Esophagus (tissue), 2 donors: ENCODE measurements at regions not wholly inside any gene's neighbourhood (a gene's known extent, or its start where the extent isn't known, plus 50 kb on each side); places are given as distances from the start of the nearest gene placed in this dataset.

Experiments
- H3K27ac ChIP-seq, 2 donors: one replicate each; pipeline ENCODE4 v1.5.1; 2013; ENCODE audit warnings: low read depth in 2 of 2, mild to moderate bottlenecking in 2 of 2, inconsistent platforms in 1 of 2, low read length in 1 of 2, moderate library complexity in 1 of 2
- H3K27me3 ChIP-seq, 2 donors: one replicate each; pipeline ENCODE4 v1.6.1; 2013; ENCODE audit warnings: low read length in 2 of 2, control low read depth in 1 of 2, mild to moderate bottlenecking in 1 of 2; ENCODE audit not compliant: insufficient read depth in 2 of 2, control insufficient read depth in 1 of 2
- H3K36me3 ChIP-seq, 2 donors: one replicate each; pipeline ENCODE4 v1.6.1; 2013; ENCODE audit warnings: low read length in 1 of 2; ENCODE audit not compliant: control insufficient read depth in 2 of 2, insufficient read depth in 2 of 2
- H3K4me1 ChIP-seq, 2 donors: one replicate each; pipeline ENCODE4 v1.6.1; 2013; ENCODE audit warnings: low read length in 1 of 2; ENCODE audit not compliant: control insufficient read depth in 2 of 2, insufficient read depth in 2 of 2
- H3K4me3 ChIP-seq, 2 donors: one replicate each; pipeline ENCODE4 v1.5.1; 2013; ENCODE audit warnings: low read length in 2 of 2, mild to moderate bottlenecking in 2 of 2, low read depth in 1 of 2, moderate library complexity in 1 of 2
- H3K9me3 ChIP-seq, 2 donors: one replicate each; pipeline ENCODE4 v1.6.1; 2013; ENCODE audit warnings: mild to moderate bottlenecking in 2 of 2, low read depth in 1 of 2, low read length in 1 of 2, moderate library complexity in 1 of 2; ENCODE audit not compliant: control insufficient read depth in 2 of 2, insufficient read depth in 1 of 2
- WGBS, 2 donors: extraction: QIAGEN DNeasy Blood & Tissue Kit; methylation state at CpG; one replicate each; pipeline ENCODE4 v1.1.7; 2013; 5-methylcytosine and 5-hydroxymethylcytosine counted together
- donor health status: healthy with polysubstance abuse.
- donor health status: Bipolar disorder and iron deficiency.

DNA sequence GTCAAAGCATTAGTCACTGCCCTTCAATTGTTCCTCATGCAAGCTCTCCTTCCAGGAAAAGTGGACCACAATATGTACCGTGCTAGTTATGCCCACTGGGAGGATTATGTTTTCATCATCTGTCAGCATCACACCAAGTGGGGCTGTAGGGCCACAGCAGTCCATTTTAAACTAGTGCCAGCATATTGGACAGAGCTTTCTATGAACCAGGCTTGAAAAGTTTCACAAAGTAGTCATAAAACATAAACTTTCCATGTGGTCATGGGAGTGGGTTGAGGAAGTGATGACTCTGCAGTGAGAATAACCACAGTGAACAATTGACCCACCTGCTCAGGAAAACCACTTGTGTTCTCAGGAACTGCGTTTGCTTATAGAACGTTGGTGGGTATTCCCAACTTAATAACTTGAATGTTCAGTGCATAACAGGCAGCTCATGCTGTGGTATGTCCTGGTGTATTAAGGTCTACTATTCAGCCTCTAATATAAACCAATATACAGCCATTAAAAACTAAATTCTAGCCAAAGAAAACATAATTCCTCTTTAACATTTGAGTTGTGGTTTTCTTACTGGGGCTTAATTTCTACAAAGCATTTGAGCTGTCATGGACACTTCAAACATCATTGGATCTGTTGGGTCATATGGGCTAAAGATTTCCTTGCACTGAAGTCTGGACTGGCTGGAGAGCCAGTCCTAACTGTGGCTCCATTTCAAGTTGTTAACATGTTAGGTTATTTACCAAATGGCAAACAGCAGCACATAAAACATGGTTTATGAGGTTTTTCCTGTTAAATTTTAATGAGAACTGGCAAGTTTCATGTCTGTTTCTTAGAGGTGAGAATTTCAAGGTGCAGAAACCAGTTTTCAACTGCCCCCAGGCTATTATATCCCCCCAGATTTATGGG is 274.1 kb downstream of the OTOL1 start:
- H3K27ac ChIP-seq = no peak overlapping the region
- H3K36me3 ChIP-seq = no peaks in the 10 kb centered on the region
- H3K27me3 ChIP-seq = no peaks in the 10 kb centered on the region
- H3K4me1 ChIP-seq = no peaks in the 10 kb centered on the region
- peaks cover 0 to 2% of the 10 kb centered on the region in 2 donors for H3K9me3 ChIP-seq
- no peak overlapping the region for H3K4me3 ChIP-seq
- 59 to 65% methylated on average over 3 of the region's 3 CpGs for WGBS, 2 donors

DNA sequence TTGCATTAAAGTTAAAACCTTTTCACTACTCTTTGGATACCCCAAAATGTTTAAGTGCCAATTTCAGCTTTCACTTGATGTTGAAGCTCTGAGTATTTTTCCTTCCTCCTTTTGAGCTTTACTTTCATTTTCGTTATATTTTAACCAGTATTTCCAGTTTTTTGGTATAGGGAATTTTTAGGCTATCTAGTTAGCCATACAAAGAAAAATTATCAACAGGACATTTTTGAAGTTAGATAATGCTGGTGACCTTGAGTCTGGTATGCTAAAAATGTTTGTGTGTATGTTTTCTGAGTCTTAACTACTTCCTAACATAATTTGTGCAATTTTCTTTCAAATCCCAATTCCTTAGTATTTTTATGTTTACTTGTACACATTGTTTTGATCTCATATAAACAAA is 284.8 kb downstream of the OTOL1 start:
- no peaks in the 10 kb centered on the region for H3K36me3 ChIP-seq
- WGBS, 2 donors = 22 to 25% methylated on average over 1 of the region's 1 CpG

DNA sequence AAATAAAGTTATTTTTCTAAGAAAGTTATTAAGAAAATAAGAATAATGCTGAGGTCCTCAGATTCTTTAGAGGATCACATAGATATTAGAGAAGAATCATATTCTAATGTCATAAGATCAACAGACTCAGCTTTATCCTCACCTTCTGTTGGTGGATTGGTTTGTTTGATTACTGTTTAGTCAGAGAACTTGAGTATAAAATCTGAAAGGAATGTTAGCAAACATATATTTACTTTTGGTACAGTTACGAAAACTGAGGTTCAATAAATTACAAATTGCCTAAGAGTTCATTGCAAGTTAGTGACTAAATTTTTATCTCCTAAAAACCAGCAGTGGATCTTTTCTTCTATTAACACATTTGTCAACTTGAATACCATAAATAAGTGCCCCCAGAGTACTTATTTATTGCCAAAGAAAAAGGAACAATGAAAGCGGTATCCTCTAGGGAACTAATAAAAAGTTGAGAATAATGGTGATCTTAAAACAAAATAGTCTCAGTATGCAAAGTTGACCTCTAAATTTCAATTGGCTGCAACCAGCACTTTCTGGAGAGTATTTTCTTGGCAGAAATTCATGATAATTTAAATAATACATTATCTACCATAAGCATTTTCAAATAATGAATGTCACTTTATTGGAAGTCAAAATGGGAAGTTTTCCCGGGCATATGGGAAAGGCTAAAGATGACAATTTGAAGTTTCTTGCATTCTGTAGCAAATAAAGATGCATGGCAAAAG is 296.8 kb downstream of the OTOL1 start:
- H3K4me3 ChIP-seq = no peak overlapping the region
- no peaks in the 10 kb centered on the region for H3K9me3 ChIP-seq
- H3K27me3 ChIP-seq = no peaks in the 10 kb centered on the region
- H3K4me1 ChIP-seq = no peaks in the 10 kb centered on the region
- H3K27ac ChIP-seq = no peak overlapping the region
- 79 to 81% methylated on average over 3 of the region's 3 CpGs for WGBS, 2 donors
- no peaks in the 10 kb centered on the region for H3K36me3 ChIP-seq

More for the DNA sequence above, 284.8 kb downstream of the OTOL1 start:
- Histone ChIP-seq H3K27ac (no peak overlapping the region), H3K4me3 (no peak overlapping the region), H3K4me1 (no peaks in the 10 kb centered on the region), H3K27me3 (no peaks in the 10 kb centered on the region), H3K9me3 (no peaks in the 10 kb centered on the region)

DNA sequence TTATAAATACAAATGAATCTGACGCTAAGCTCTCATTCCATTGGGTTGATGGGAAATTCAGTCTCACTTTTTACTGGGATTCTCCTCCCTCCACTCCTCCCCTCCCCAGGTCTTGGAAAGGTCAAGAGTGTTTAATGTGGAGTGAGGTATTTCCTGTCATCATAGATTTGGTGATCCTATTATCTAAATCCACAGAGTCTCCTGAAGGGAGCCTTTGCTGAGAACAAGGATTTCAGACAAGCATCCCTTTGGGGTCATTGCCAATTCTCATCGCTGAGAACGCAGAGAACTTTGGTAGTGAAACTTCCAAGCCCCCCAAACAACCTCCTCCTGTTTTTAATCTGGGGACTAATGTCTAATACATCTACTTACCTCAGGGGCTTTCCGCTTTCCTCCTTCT is 297.9 kb downstream of the OTOL1 start:
- Histone ChIP-seq H3K4me3 (no peak overlapping the region), H3K27ac (no peak overlapping the region), H3K9me3 (no peaks in the 10 kb centered on the region), H3K36me3 (no peaks in the 10 kb centered on the region), H3K4me1 (no peaks in the 10 kb centered on the region), H3K27me3 (no peaks in the 10 kb centered on the region)
- 91 to 96% methylated on average over 4 of the region's 4 CpGs for WGBS, 2 donors

DNA sequence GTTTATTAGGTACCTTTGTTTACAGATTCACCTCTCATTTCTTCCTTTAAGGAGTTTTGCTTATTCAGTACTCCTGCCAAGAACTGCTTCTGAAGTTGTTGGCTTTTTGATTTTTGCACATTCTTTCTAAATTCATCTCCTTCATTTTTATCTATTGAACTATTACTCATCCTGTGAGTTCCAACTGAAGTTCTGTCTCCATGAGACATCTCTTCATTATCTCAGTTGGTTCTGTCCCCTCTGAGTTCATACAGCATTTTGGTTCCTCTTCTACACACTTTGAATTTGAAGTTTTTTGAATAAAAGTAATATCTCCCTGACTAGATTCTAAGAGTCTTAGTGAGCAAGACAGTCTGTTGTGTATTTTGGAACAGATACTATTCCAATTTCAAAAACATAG is 299.7 kb downstream of the OTOL1 start:
- no peaks in the 10 kb centered on the region for H3K4me1 ChIP-seq
- H3K9me3 ChIP-seq = no peaks in the 10 kb centered on the region
- no peak overlapping the region for H3K27ac ChIP-seq
- no peak overlapping the region for H3K4me3 ChIP-seq
- H3K27me3 ChIP-seq = no peaks in the 10 kb centered on the region
- no peaks in the 10 kb centered on the region for H3K36me3 ChIP-seq

DNA sequence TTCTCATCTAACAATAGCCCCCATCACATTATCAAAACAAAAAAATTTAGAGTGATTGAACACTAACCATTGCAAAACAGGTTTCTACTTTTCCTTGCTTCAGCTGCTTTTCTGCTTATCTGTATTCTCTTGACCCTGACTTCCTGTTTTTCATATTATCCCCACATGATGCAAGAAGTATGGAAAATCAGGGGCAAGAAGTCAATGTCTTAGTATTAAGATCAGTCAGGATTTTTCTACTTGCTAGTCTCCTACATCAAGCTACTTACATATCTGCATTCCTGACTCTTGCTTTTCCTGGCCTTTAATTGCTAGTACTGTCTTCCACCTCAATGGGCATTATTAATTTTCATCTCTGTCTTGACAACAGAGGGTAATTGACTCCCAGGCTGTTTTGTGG is 300.2 kb downstream of the OTOL1 start:
- no peak overlapping the region for H3K4me3 ChIP-seq
- H3K27me3 ChIP-seq = no peaks in the 10 kb centered on the region
- H3K27ac ChIP-seq = no peak overlapping the region
- H3K9me3 ChIP-seq = no peaks in the 10 kb centered on the region
- no peaks in the 10 kb centered on the region for H3K36me3 ChIP-seq
- no peaks in the 10 kb centered on the region for H3K4me1 ChIP-seq

DNA sequence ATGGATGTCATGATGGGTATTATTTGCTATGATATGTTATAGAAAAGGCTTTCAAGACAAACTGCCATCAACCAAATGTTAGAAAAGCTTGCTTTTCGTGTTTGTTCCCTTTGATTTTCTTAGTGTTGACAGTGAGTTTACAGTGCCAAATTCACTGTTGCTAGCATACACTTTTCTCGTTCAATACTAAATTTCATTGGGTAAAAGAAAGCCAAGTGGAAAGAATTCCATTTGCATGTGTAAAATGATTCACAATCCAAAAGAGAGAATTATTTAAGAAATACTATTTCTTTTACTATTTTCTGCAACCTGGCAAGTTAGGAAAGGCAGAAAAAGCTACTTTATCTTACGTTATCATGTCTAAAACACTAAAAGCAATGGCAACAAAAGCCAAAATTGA is 301.4 kb downstream of the OTOL1 start:
- WGBS, 2 donors = 63 to 71% methylated on average over 3 of the region's 3 CpGs
- H3K27ac ChIP-seq = no peak overlapping the region

DNA sequence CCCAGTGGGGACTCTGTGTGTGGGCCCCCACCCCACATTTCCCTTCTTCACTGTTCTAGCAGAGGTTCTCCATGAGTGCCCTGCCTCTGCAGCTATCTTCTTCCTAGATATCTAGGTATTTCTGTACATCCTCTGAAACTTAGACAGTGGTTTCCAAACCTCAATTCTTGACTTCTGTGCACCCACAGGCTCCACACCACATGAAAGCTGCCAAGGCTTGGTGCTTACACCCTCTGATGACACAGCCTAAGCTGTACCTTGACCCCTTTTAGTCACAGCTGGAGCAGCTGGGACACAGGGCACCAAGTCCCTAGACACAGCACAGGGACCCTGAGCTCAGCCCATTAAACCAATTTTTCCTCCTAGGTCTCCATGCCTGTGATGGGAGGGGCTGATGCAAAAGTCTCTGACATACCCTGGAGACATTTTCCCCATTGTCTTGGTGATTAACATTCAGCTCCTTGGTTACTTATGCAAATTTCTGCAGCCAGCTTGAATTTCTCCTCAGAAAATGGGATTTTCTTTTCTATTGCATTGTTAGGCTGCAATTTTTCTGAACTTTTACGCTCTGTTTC is 304.5 kb downstream of the OTOL1 start:
- no peaks in the 10 kb centered on the region for H3K36me3 ChIP-seq
- no peak overlapping the region for H3K4me3 ChIP-seq
- H3K9me3 ChIP-seq = no peaks in the 10 kb centered on the region
- H3K27me3 ChIP-seq = no peaks in the 10 kb centered on the region
- H3K27ac ChIP-seq = no peak overlapping the region
- no peaks in the 10 kb centered on the region for H3K4me1 ChIP-seq
- WGBS, 2 donors = 0 to 34% methylated on average over 1 of the region's 1 CpG

More for the DNA sequence above, 301.4 kb downstream of the OTOL1 start:
- Histone ChIP-seq H3K36me3 (no peaks in the 10 kb centered on the region), H3K9me3 (no peaks in the 10 kb centered on the region), H3K4me3 (no peak overlapping the region), H3K27me3 (no peaks in the 10 kb centered on the region), H3K4me1 (no peaks in the 10 kb centered on the region)

DNA sequence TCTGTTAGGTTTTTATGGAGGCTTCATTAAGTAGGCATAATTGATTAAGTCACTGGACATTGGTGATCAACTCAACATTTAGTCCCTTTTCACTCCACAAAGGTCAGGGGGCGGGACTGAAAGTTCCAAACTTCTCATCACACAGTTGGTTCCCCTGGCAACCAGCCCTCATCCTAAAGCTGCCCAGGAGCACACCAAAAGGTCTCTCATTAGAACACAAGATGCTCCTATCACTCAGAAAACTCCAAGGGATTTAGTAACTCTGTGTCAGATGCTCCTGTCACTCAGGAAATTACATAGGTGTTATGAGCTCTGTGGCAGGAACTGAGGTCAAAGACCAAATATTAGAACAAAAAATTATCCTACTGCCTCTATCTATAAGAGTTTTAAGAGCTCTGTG is 321.5 kb downstream of the OTOL1 start:
- H3K36me3 ChIP-seq = no peaks in the 10 kb centered on the region
- no peak overlapping the region for H3K4me3 ChIP-seq
- no peaks in the 10 kb centered on the region for H3K4me1 ChIP-seq
- H3K9me3 ChIP-seq = no peaks in the 10 kb centered on the region
- no peaks in the 10 kb centered on the region for H3K27me3 ChIP-seq
- no peak overlapping the region for H3K27ac ChIP-seq
- 79 to 81% methylated on average over 1 of the region's 1 CpG for WGBS, 2 donors
